Sigmoid colon (tissue), 3 donors: ENCODE measurements at regions not wholly inside any gene's neighbourhood (a gene's known extent, or its start where the extent isn't known, plus 50 kb on each side); places are given as distances from the start of the nearest gene placed in this dataset.

Experiments used
- CTCF ChIP-seq, 4 experiments: fragments of 450-650 bp in 3 of 4; fragments of 200-600 bp in 1 of 4; IDR thresholded peaks; one replicate each; pipeline ENCODE4 v1.5.1; 2016 to 2019; ENCODE audit warnings: antibody characterized with exemption in 4 of 4, mild to moderate bottlenecking in 3 of 4, moderate library complexity in 2 of 4
- POLR2A ChIP-seq, 2 donors: fragments of 450-650 bp; IDR thresholded peaks; one replicate each; pipeline ENCODE4 v1.6.1; 2016; ENCODE audit warnings: antibody characterized with exemption in 2 of 2, mild to moderate bottlenecking in 2 of 2, moderate library complexity in 2 of 2

- TF ChIP-seq CTCF (IDR thresholded peaks at IDR 0.05) (no peak), POLR2A (IDR thresholded peaks at IDR 0.05) (no peak)
These were observed 372.3 kb upstream of the KITLG start for GRCh38 chr12:88952562-88952942.
